GM18873 (cell line): ENCODE measurements at regions not wholly inside any gene's neighbourhood (a gene's known extent, or its start where the extent isn't known, plus 50 kb on each side); places are given as distances from the start of the nearest gene placed in this dataset.

Experiments used
- ATAC-seq: cut with Tn5 transposase; IDR thresholded peaks from one replicate; pipeline ENCODE4 v1.9.1; 2021; ENCODE audit warnings: mild to moderate bottlenecking, moderate library complexity, moderate number of reproducible peaks; ENCODE audit not compliant: unreplicated experiment, low FRiP score

DNA sequence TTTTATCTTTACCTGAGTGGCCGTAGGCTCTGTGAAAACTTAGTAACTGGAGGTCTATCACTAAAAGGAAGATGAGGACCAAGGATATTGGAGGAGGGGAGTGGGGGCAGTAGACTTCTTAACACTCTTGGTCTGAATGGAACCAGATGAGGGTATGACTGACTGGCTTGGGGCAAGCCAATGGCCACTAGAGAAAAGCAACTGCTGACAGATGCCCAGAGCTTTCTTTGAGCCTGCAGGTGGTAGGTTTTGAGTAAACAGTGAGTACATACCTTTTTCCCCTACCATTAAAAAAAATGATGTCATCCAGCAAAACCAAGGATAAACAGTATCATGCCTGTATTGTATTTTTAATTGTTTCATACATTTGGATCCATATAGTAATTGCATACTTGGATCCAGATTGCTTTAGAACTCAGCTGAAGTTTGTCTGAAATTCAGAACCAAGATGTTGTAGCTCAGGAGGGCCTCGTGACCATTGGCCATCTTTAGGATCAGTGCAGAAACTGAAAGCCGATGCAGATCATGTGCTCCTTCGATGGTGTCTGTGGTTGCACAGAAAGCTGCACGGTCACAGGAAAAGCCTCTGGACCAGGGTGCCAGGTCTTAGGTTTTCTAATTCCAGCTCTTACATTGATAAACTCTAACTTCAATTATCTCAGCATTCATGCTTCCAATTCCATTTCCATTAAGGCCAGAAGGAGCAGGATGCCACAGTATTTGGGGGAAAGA, 131.0 kb downstream of the PDGFRA start:
- no peak for ATAC-seq

DNA sequence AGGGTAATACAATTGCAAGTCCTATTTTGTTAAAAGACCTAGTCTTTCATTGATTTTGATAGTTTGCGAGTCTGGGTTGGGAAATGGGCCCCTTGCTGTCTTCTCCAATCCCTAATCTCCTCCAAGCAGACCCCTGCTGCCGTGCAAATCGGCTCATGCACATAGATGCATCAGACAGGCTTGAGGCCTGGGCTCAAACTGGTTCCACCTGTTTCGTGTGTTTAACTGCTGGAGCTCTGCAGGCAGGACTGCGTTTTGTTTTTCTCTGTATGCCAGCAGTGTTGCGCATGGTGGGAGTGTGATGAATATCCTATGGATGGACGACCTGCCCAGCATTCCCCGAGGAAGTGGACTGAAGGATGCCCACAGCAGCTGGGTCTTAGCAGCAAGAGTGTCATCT, 133.9 kb downstream of the PDGFRA start:
- no peak for ATAC-seq

DNA sequence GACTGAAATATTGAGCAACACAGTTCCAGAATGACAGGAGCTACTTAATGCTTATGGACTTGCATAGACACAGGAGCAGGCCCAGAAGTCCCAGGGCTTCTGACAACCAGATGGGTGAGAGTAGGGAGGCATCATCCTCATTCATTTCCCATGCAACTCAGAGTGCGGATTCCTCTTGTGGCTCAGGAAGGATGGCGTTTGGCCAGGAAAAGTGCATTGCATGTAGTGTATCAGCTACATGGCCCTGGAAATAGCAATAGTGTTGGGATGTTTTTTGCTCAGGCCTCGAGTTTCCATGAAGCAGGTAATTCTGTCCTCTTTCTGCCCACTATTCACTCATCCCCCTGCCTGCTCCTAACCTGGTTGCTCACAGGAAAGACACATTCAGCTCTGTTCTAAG, 136.6 kb downstream of the PDGFRA start:
- ATAC-seq, result no peak

DNA sequence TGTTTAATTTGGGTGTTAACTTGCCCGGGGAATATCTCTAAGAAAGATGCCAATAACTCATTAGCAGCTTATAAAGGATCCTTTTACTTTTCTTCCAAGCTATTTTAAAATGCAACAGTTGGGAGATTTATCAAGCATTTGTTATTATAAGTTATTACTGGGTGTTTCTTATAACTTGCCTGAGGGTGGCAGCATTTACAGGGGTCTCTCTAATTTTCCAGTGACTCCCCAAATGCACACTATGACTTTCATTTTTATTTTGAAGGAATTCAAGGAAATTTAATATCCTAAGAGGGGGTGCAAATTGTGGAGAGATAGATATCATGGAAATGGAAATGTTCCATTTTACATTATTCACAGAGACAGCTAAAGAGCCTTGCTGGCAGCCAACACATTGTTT, 138.0 kb downstream of the PDGFRA start:
- ATAC-seq, result no peak

- no peak for ATAC-seq
Measured at GRCh38 chr4:54368281-54369265, 139.5 kb downstream of the PDGFRA start.

DNA sequence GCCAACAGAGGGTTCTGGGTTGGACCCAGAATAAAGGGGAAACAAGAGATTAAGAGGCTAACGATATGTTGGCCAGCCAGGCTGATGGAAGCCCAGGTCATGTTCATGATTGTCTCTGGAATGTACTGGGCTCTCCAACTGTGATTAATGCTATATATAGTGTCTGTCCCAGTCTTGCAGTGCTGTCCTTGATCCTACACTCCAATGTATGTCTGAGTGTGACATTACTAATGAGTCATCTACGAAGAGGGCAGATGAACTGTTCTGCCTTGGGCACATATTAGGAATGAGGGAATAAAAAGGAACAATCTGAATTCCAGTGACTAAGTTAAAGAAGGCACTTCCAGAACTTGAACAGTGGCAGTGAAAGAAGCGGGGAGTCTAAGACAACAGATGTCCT, 142.1 kb downstream of the PDGFRA start:
- no peak for ATAC-seq

DNA sequence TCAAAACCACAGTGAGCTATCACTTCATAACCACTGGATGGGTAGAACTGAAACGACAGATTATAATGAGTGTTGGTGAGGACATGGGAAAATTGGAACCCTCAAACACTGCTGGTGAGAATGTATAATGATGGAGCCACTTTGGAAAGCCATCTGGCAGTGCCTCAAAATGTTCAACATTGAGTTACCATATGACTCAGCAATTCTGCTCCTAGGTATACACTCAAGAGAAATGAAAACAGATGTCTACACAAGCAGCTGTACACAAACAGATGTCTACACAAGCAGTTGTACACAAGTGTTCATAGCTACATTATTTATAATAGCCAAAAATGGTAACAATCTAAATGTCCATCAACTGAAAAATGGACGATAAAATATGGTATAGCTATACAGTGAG, 143.9 kb downstream of the PDGFRA start:
- no peak for ATAC-seq

GRCh38 chr4:54373718-54374210, 144.7 kb downstream of the PDGFRA start:
- ATAC-seq, result no peak

DNA sequence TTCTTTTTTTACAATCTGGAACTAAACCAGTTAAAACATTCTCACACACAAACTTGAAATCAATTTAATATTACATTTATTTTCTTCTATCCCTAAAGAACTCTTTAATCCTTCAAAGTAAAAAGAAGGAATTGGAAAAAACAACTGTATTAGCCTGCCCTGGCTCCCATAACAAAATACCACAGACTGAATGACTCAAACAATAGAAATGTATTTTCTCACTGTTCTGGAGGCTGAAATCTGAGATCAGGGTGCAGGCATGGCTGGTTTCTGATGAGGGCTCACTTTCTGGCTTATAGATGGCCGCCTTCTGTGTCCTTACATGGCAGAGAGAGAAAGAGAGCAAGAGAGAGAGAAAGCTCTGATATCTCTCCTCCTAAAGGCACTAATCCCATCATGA, 149.4 kb downstream of the PDGFRA start:
- no peak for ATAC-seq

DNA sequence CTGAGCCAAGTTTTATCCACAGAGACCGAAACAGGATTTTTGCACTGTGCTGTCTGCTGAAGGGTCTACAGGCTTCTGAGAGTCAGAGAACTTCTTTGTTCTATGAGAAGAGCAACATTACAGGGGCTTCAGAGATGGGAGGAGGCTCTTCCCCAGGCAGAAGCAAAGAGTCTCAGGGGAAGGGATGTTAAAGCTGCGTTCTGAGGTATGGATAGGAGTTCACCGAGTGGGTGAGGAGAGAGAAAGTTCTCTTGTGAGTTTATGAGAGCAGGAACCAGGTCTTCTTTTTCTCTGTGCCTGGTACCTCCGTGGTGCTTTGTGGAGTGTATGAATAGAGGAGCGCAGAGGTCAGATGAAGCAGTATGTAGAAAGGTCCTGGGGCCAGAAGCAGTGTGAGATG, 155.1 kb downstream of the PDGFRA start:
- ATAC-seq, result no peak

DNA sequence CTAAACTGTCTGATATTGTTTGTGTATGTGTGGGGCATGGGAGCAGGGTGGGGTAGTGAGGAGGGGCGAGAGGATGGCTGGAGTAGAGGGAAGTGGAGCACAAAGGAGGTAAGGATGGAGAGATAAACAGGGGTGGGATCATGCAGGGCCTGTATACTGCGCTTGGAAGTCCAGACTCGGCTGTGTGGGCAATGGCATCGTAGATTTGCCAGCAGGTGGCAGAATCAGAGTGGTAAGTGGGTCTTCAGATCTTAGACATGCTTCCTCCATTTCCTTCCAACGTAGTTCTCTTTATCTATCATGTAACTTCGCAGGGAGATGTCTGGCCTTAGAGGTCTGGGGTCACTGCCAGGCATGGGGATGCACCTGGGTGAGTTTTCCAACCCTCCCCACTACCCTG, 155.5 kb downstream of the PDGFRA start:
- ATAC-seq, result no peak

GRCh38 chr4:54386042-54386669, 157.1 kb downstream of the PDGFRA start:
- no peak for ATAC-seq

DNA sequence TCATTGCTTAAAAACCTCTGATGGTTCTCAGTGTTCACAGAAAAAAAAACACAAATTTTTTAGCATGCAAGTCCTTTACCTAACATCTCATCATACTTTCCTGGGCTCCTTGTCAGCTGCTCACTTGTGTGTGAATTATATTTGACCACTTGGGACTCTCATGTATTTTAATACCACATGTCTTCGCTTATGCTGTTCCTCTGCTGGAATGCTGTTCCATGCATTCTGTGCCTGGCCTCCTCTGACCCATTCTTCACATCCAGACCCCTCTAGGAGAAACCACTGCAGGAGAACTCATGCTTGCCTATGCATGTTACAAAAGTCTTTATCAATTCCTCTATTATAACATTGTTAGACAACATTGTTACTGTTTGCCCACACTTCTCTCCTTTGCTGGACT, 157.6 kb downstream of the PDGFRA start:
- no peak for ATAC-seq

DNA sequence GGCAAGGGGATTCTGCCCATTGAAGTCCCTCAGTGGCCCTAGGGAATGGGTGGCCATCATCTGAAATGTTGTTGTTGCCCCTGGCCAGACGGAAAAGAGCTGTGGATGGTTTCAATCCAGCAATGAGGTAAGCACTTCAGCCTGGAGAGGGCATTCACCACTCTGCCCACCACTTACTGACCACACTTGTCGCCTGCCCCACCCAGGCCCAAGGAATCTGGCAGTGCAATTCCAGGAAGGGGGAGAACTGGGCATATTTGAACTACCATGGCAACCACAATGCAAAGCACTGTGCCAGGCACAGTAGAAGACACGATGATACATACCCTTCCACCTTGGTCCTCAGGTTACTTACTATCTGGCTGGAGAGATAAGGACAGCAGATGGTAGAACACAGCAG, 161.6 kb downstream of the PDGFRA start:
- no peak for ATAC-seq

- no peak for ATAC-seq
Measured at GRCh38 chr4:54391104-54391503, 162.0 kb downstream of the PDGFRA start.

DNA sequence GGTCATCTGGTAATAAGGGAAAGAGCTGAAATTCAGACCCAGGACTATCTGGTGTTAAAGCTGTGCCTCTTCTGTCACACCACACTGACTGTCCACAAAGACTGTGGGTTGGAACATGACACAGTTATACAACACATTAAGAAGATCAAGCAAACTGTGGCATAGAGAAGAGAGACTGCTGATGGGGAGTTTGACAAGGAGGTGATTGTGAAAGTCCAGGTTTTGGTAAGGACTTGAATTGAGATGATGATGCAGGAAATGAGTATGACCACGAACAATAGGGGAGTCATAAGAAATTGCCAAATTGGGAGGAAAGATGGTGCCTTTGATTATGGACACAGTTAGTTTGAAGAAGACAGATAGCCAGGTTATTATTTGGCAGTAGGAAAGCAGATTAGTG, 163.4 kb downstream of the PDGFRA start:
- ATAC-seq, result no peak

- no peak for ATAC-seq
Measured at GRCh38 chr4:54393243-54393642, 164.2 kb downstream of the PDGFRA start.

GRCh38 chr4:54395013-54395527, 166.0 kb downstream of the PDGFRA start:
- no peak for ATAC-seq

GRCh38 chr4:54400188-54400587, 171.1 kb downstream of the PDGFRA start:
- no peak for ATAC-seq

DNA sequence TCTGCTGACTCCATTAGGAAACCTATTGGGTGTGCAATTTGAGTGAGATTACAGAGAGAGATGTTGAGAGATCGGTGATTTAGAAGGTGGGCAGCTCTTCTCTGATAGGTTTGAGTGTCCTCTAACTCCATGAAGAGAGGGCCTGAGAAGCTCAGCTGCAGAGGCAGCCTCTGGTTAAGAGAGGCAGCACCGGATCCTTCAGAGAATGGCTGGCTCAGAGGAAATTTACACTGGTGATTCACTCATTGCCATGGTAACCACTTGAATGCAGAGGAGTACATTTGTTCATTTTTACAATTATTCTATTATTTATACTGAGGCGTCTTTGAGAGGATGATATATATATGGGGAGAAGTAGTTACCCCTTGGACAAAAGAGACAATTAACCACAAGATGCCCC, 171.7 kb downstream of the PDGFRA start:
- no peak for ATAC-seq
